Right lung (tissue), 2 donors: ENCODE measurements at regions not wholly inside any gene's neighbourhood (a gene's known extent, or its start where the extent isn't known, plus 50 kb on each side); places are given as distances from the start of the nearest gene placed in this dataset.

Experiments used
- DNase-seq, 2 donors: peaks; one replicate each; pipeline ENCODE4 v3.0.0-alpha.2; 2013

DNA sequence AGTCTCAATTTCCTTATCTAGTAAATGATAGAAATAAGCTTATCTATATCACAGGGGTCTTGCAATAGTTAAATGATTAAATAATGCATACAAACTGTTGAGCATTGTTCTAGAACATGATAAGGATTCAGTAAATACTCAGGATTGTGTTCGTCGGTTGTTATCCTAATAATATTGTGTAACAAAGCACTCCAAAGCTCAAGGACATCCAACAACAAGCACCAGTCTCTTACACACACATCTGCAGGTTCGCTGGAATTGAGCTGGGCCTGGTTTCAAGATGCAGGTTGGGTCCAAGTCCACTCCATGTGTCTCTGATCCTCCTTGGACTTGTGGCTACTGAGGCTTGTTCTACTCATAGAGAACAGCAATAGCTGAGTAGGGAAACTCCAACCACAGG is 74.1 kb upstream of the MC3R start:
- DNase-seq = no peak

- DNase-seq = no peak
These were observed 72.6 kb upstream of the MC3R start for GRCh38 chr20:56175884-56176283.

- no peak for DNase-seq
These were observed 70.3 kb upstream of the MC3R start for GRCh38 chr20:56178219-56178618.

GRCh38 chr20:56179051-56179450 is 69.5 kb upstream of the MC3R start:
- no peak for DNase-seq

- DNase-seq = no peak
These were observed 66.9 kb upstream of the MC3R start for GRCh38 chr20:56181583-56181982.

GRCh38 chr20:56187534-56188165 is 60.9 kb upstream of the MC3R start:
- DNase-seq = no peak

DNA sequence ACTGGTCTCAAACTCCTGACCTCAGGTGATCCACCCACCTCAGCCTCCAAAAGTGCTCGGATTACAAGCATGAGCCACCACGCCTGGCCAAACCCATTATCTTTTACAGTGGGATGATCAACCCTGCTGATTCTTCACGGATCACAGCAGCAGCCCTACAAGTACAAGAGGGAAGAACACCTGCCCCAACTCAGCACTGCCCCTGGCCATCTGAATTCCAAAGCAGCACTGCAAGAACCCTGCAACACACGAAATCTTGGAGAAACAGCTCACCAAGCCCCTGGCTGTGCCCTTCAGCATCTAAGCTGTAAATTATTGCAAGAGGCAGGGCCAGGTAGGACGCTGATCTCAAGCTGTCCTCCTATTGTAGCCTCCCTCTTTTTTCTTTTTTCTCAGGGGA is 54.5 kb upstream of the MC3R start:
- no peak for DNase-seq

DNA sequence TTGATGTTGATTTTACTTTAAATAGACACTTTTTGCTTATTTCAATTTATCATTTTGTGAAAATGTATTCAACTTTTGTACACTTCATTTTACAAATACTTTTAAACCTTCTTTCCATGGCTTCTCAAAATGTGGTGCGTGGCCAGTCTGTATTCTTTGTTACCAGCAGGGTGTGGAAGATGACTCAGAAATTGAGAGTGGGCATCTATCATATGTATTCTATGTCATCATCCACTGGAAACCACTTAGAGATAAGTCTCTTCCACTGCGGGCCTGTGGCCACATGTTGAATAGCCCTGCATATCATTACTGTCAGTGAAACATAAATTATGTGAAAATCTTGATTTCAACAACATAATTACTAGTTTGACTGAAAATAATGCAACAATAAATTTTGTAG is 52.6 kb upstream of the MC3R start:
- no peak for DNase-seq
